GM18858 (cell line): ENCODE measurements at regions not wholly inside any gene's neighbourhood (a gene's known extent, or its start where the extent isn't known, plus 50 kb on each side); places are given as distances from the start of the nearest gene placed in this dataset.
"Not testable (repeated sequence)": the region's sequence is repeated elsewhere in the genome, so short reads cannot be mapped to it uniquely, and the experiment has no call there.

Source experiments
- ATAC-seq: cut with Tn5 transposase; IDR thresholded peaks from one replicate; pipeline ENCODE4 v1.9.1; 2021; ENCODE audit not compliant: unreplicated experiment

- ATAC-seq: no peak
Measured at GRCh38 chr2:11069566-11070185, 85.6 kb upstream of the SLC66A3 start.

- ATAC-seq: no peak
Measured at GRCh38 chr2:11071211-11071610, 84.1 kb upstream of the SLC66A3 start.

DNA sequence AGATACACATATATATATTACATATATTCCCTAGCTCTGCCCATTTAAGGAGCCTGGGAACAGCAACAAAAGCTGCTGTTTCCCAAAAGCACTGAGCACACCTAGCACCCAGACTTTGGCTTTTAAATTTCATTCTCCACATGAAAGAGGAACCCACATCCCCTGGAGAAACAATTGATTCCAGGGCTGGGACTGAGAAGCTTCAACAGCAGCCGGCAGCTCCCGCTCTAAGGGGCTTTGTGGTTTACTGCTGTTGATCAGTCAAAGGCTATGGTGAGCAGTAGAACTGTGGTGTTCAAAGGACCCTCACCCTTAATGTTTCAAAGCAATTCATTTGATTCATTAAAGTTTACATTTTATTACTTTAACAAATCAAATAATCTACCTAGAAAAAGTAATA, 83.3 kb upstream of the SLC66A3 start:
- ATAC-seq: no peak

- no peak for ATAC-seq
Measured at GRCh38 chr2:11072550-11072949, 82.7 kb upstream of the SLC66A3 start.

- ATAC-seq: no peak
Measured at GRCh38 chr2:11073251-11073650, 82.0 kb upstream of the SLC66A3 start.

DNA sequence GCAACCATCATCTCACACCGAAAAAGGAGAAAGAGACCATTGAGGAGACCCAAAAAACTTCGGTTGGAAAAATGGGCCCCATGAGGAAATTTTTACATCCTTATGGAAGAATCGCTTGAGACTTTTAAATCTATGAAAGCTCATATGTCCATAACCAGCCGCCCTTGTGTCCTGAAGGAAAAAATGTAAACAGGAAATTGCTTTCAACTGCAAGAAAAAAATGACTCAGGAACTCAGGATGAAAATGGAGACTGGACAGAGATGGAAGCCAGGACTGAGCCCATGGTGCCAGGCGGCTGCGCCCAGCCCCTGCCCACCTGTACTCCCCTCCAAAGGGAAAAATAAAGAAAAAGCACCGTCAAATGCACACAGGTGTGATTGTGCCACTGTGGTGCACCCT, 81.5 kb upstream of the SLC66A3 start:
- no peak for ATAC-seq

GRCh38 chr2:11074246-11074820, 80.9 kb upstream of the SLC66A3 start:
- no peak for ATAC-seq

GRCh38 chr2:11075221-11075620, 80.0 kb upstream of the SLC66A3 start:
- ATAC-seq: no peak

GRCh38 chr2:11077411-11077810, 77.9 kb upstream of the SLC66A3 start:
- no peak for ATAC-seq

- ATAC-seq: no peak
Measured at GRCh38 chr2:11079136-11079824, 76.0 kb upstream of the SLC66A3 start.

GRCh38 chr2:11080253-11081115, 74.8 kb upstream of the SLC66A3 start:
- ATAC-seq: no peak

DNA sequence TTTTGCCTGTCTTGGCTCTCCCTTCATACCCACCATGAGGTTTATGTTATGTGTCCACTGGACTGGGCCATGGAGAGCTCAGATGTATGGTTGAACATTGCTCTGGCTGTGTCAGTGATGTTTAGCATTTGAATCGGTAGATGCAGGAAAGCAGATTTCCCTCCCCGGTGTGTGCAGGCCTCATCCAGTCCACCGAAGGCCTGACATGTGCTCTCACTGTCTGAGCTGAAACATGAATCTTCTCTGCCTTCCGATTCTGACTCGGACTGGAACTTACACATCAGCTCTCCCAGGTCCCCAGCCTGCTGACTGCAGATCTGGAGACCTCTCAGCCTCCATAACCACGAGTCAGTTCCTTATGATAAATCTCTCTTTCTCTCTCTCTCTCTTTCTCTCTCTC, 72.4 kb upstream of the SLC66A3 start:
- ATAC-seq: no peak

GRCh38 chr2:11088821-11089220, 66.4 kb upstream of the SLC66A3 start:
- not testable (repeated sequence) for ATAC-seq

DNA sequence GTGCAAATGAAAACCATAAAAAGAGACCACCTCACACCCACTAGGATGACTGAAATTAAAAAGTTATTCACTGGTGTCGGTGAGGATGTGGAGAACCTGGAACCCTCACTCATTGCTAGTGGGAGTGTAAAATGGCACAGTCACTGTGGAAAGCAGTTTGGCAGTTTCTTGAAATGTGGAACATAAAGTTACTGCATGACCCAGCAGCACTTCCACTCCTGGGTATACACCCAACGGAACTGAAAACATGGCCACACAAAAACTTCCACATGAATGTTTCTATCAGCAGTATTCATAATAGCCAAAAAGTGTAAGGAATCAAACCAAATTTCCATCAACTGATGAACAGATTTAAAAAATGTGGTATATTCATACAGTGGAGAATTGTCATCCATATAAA, 65.1 kb upstream of the SLC66A3 start:
- no peak for ATAC-seq

DNA sequence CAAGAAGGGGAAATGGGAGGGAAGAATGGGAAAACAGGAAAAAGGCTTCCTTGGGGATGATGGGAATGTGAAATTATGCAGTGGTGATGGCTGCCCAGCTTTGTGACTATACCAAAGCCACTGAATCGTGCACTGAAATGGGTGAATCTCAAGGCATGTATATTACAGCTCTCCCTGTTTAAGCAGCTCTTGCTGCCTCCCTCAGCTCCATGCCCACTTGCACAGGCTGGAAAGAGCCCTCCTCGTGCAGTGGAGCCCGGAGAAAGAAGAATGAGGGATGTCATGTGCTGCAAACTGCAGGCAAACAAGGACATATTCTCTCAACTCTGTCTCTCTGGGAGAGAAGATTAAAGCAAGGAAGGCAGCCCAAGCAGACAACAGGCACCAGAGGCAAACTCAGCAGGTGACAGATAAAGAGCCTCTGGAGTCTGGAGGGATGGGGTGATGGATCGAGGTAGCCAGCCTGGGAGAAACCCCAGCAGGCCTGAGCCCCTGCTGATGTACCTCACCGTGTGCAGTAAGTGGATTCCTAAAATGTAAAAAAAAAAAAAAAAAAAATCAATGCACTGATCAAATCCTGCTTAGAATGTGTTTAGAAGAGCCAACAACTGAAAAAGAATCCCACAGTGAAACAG, 62.4 kb upstream of the SLC66A3 start:
- no peak for ATAC-seq

DNA sequence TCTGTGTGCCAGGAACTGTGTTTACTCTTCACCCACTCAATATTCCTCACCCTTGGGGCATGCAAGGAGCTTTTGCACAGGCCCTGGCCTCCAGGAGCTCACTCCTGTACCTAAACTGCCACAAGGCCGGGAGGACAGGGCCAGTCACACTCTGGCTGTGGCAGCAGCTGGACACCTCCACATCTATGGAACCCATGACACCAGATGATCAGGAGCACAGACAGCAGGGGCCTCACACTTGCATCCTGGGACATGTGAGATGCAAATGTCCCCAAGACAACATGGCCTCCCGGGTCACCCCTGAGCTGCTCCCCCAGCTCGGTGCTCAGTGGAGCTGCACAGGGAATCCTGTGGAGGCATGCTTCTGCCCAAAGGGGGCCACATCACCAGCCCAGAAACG, 61.8 kb upstream of the SLC66A3 start:
- no peak for ATAC-seq

- no peak for ATAC-seq
Measured at GRCh38 chr2:11094021-11094810, 61.1 kb upstream of the SLC66A3 start.

DNA sequence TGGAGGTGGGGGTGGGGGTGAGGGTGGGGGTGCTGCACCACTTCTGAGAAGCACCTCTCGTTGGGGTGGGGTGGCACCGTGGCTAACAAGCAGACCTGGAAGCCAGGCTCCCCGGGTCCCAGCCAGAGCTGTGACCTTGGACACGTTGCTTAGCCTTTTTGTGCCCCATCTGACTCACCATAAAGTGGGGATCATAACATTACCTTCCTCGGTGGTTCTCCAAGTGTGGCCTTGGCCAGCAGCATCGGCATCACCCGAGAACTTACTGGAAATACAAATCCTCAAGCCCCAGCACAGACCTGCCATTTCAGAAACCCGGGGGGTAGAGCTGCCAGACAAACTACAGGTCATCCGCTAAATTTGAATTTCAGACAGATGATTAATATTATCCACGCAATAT, 58.7 kb upstream of the SLC66A3 start:
- ATAC-seq: no peak

DNA sequence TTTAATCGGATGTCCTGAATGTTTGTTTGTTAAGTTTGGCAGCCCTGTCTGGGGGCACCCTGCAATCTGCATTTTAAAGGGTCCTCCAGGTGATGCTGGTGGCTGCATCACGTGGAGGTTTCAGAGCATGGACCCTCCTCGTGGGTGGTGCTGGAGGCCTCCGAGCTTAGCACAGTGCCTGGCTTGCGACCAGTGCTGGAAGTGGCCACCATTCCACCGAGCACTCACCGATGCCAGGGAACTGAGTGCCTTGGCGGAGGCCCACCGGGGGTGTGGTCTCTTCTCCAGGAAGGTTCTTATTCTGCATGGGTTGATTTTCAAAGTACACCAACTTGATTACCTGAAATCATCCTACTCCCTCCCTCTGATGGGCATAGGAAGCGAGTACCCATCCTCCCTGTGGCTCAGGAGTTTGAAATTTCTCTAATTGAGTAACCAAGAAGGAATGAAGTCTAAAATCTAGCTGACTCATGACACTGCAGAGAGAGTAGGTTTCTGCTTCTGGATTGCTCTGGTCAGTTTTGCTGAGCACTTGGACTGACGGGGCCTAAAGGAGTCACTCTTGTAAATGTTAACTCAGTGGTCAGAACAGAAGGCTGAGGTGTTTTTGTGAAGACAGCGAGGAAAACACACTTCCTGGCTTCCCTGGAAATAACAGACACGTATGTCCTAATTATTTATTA, 58.1 kb upstream of the SLC66A3 start:
- ATAC-seq: no peak

- ATAC-seq: no peak
Measured at GRCh38 chr2:11097854-11098387, 57.3 kb upstream of the SLC66A3 start.
